IMR-90 (cell line): ENCODE measurements at regions not wholly inside any gene's neighbourhood (a gene's known extent, or its start where the extent isn't known, plus 50 kb on each side); places are given as distances from the start of the nearest gene placed in this dataset.

Experiments used
- ATAC-seq: fragments of 200-7000 bp; cut with Tn5 transposase; 2 replicates; pipeline ENCODE4 v1.9.1; 2020; ENCODE audit warnings: low read depth, mild to moderate bottlenecking, moderate library complexity
- BruUV-seq: library from RNA; stranded (reverse); fragments of 400-500 nt; replicated peaks from 2 replicates; lab custom pipeline; 2021; lab: Mats Ljungman, UMichigan
- CTCF ChIA-PET: fragments of 300-600 bp; formaldehyde crosslinking; extraction: SDS; loops from one replicate; lab custom pipeline; 2021; ENCODE audit warnings: antibody characterized with exemption; lab: Yijun Ruan, JAX
- POLR2A ChIA-PET: fragments of 300-600 bp; sonication (Branson Sonifier 250); formaldehyde crosslinking; loops from one replicate; lab custom pipeline; 2022; ENCODE audit warnings: antibody characterized with exemption; ENCODE audit not compliant: unreplicated experiment; lab: Charles Lee
- DNase-seq: peaks from one replicate; pipeline ENCODE4 v3.0.0; 2013
- H2AFZ ChIP-seq: replicated peaks from 2 replicates; pipeline ENCODE3; 2013; ENCODE audit warnings: low read length, mild to moderate bottlenecking; ENCODE audit not compliant: poor library complexity
- H2AK5ac ChIP-seq: 2 replicates; pipeline ENCODE4 v1.6.1; 2013; ENCODE audit warnings: low read depth, low read length, inconsistent platforms
- H2AK9ac ChIP-seq: replicated peaks from 2 replicates; pipeline ENCODE3; 2013; ENCODE audit warnings: mild to moderate bottlenecking, low read depth, low read length, moderate library complexity; ENCODE audit not compliant: poor library complexity
- H2BK120ac ChIP-seq: 2 replicates; pipeline ENCODE4 v1.6.1; 2013; ENCODE audit warnings: low read depth, low read length, inconsistent platforms
- H2BK15ac ChIP-seq: 3 replicates; pipeline ENCODE4 v1.6.1; 2013; ENCODE audit warnings: low read depth, low read length, inconsistent platforms
- H2BK20ac ChIP-seq: 2 replicates; pipeline ENCODE4 v1.6.1; 2013; ENCODE audit warnings: low read depth, mild to moderate bottlenecking, inconsistent platforms, low read length, moderate library complexity
- H2BK5ac ChIP-seq: 2 replicates; pipeline ENCODE4 v1.6.1; 2013; ENCODE audit warnings: mild to moderate bottlenecking, low read depth, low read length, inconsistent platforms; ENCODE audit not compliant: poor library complexity, severe bottlenecking
- H3K14ac ChIP-seq: replicated peaks from 2 replicates; pipeline ENCODE4 v1.6.1; 2013; ENCODE audit warnings: low read depth, low read length, inconsistent platforms
- H3K18ac ChIP-seq: 2 replicates; pipeline ENCODE4 v1.6.1; 2013; ENCODE audit warnings: low read depth, low read length, control low read depth
- H3K23ac ChIP-seq: 2 replicates; pipeline ENCODE4 v1.6.1; 2013; ENCODE audit warnings: low read depth, low read length, inconsistent platforms
- H3K27ac ChIP-seq: 2 replicates; pipeline ENCODE4 v1.5.1; 2013; ENCODE audit warnings: mild to moderate bottlenecking, control low read depth, low read length; ENCODE audit not compliant: insufficient read depth
- H3K27me3 ChIP-seq: 2 replicates; pipeline ENCODE4 v1.6.1; 2013; ENCODE audit warnings: low read length; ENCODE audit not compliant: control insufficient read depth, insufficient read depth
- H3K36me3 ChIP-seq: 2 replicates; pipeline ENCODE4 v1.6.1; 2013; ENCODE audit warnings: low read length, mixed read lengths; ENCODE audit not compliant: control insufficient read depth, insufficient read depth
- H3K4ac ChIP-seq: 2 replicates; pipeline ENCODE4 v1.6.1; 2013; ENCODE audit warnings: low read depth, low read length, inconsistent platforms
- H3K4me1 ChIP-seq: 2 replicates; pipeline ENCODE4 v1.6.1; 2013; ENCODE audit warnings: low read length, mixed read lengths; ENCODE audit not compliant: control insufficient read depth, insufficient read depth
- H3K4me2 ChIP-seq: 2 replicates; pipeline ENCODE4 v1.6.1; 2013; ENCODE audit warnings: low read depth, mild to moderate bottlenecking, control low read depth, low read length, moderate library complexity
- H3K4me3 ChIP-seq: 2 replicates; pipeline ENCODE4 v1.5.1; 2013; ENCODE audit warnings: low read depth, mild to moderate bottlenecking, control low read depth, low read length, moderate library complexity; ENCODE audit not compliant: insufficient read depth
- H3K56ac ChIP-seq: 2 replicates; pipeline ENCODE4 v1.6.1; 2013; ENCODE audit warnings: low read length, inconsistent platforms; ENCODE audit not compliant: insufficient read depth; ENCODE audit errors: extremely low read depth
- H3K79me1 ChIP-seq, 2 experiments: 2 replicates each; pipeline ENCODE4 v1.6.1; 2013; ENCODE audit warnings: low read length in 2 of 2, inconsistent platforms in 1 of 2, low read depth in 1 of 2
- H3K9ac ChIP-seq: 2 replicates; pipeline ENCODE4 v1.6.1; 2013; ENCODE audit warnings: low read depth, low read length, control low read depth
- H3K9me1 ChIP-seq: 2 replicates; pipeline ENCODE4 v1.6.1; 2013; ENCODE audit warnings: low read length, inconsistent platforms; ENCODE audit not compliant: insufficient read depth
- H3K9me3 ChIP-seq: 2 replicates; pipeline ENCODE4 v1.6.1; 2013; ENCODE audit warnings: low read length; ENCODE audit not compliant: control insufficient read depth, insufficient read depth
- H4K20me1 ChIP-seq: 2 replicates; pipeline ENCODE4 v1.6.1; 2013; ENCODE audit warnings: low read length, inconsistent platforms; ENCODE audit not compliant: insufficient read depth
- H4K5ac ChIP-seq: 2 replicates; pipeline ENCODE4 v1.6.1; 2013; ENCODE audit warnings: mild to moderate bottlenecking, low read depth, low read length, control low read depth
- H4K8ac ChIP-seq, 2 experiments: 2 replicates each; pipeline ENCODE4 v1.6.1; 2013; ENCODE audit warnings: low read depth in 2 of 2, low read length in 2 of 2, control low read depth in 1 of 2, inconsistent platforms in 1 of 2
- H4K91ac ChIP-seq: 2 replicates; pipeline ENCODE4 v1.6.1; 2013; ENCODE audit warnings: low read depth, low read length, inconsistent platforms; ENCODE audit not compliant: insufficient read depth
- CTCF ChIP-seq: conservative IDR thresholded peaks from 2 replicates; pipeline ENCODE4 v1.5.1; 2012; ENCODE audit warnings: mild to moderate bottlenecking, low read depth, low read length, improper control_type of control experiment
- ELK1 ChIP-seq: fragments of 150-350 bp; IDR thresholded peaks from 2 replicates; pipeline ENCODE4 v1.6.1; 2016; ENCODE audit warnings: low read depth, mild to moderate bottlenecking, low read length, moderate library complexity, borderline replicate concordance
- WGBS, 2 experiments: methylation state at CpG; one replicate each; pipeline versions ENCODE4 v1.1.5 to v1.1.7; 2013; ENCODE audit warnings: missing lambda C conversion rate in 2 of 2; ENCODE audit not compliant: insufficient read length in 1 of 2; ENCODE audit errors: extremely low coverage in 2 of 2; 5-methylcytosine and 5-hydroxymethylcytosine counted together
- dilution Hi-C: fragments of 300-500 bp; cut with HindIII; formaldehyde crosslinking; loops from one replicate; pipeline ENCODE4 v1.14.3; 2018; ENCODE audit warnings: low sequenced_read_pairs; ENCODE audit not compliant: unreplicated experiment
- in situ Hi-C: fragments of 300-500 bp; cut with MboI; formaldehyde crosslinking; loops from 3 replicates; pipeline ENCODE4 v1.14.3; 2019; ENCODE audit warnings: low sequenced_read_pairs, inconsistent platforms, mixed read lengths
- intact Hi-C: fragments of 100-400 bp; cut with micrococcal nuclease; formaldehyde crosslinking; loops from 2 replicates; pipeline ENCODE4 v1.10.0; 2022

GRCh38 chr2:43005245-43005974, 213.0 kb upstream of the HAAO start:
- Histone ChIP-seq H3K18ac (no peak overlapping the region), H3K79me1 (no peaks in the 10 kb centered on the region), H4K8ac (no peak overlapping the region), H3K4me1 (no peaks in the 10 kb centered on the region), H2BK5ac (no peak overlapping the region), H3K27ac (no peak overlapping the region), H3K23ac (no peak overlapping the region), H3K9me1 (peaks cover 3% of the 10 kb centered on the region; the same call in 1 of the 2 replicates), H4K5ac (no peak overlapping the region), H2AFZ (no peak overlapping the region), H2AK5ac (no peak overlapping the region), H3K4me2 (no peak overlapping the region), H4K20me1 (no peaks in the 10 kb centered on the region), H2BK120ac (no peak overlapping the region), H3K27me3 (no peaks in the 10 kb centered on the region), H2BK15ac (no peak overlapping the region), H4K91ac (no peak overlapping the region), H3K9me3 (peaks cover 3% of the 10 kb centered on the region; the same call in 1 of the 2 replicates), H3K36me3 (no peaks in the 10 kb centered on the region), H3K14ac (no peak overlapping the region), H3K4me3 (no peak overlapping the region), H3K4ac (no peak overlapping the region), H2AK9ac (no peak overlapping the region), H2BK20ac (no peak overlapping the region), H3K9ac (no peak overlapping the region), H3K56ac (no peak overlapping the region)
- no peak for TF ChIP-seq ELK1
- TF ChIP-seq CTCF, result no peak
- BruUV-seq, result no TSS peak
- 79% methylated on average over 5 of the region's 15 CpGs; no CpG with 5 or more reads in 1 of the 2 experiments for WGBS, 2 experiments
- intact Hi-C loops (no loop called here), in situ Hi-C loops (no loop called here), dilution Hi-C loops (no loop called here)
- POLR2A ChIA-PET, result interaction anchor here (0.7 kb wide), 1 partner anchor 19 kb away, joined by 3 read pairs; no protein-coding TSS in a partner anchor
- DNase-seq, result no peak
- CTCF ChIA-PET, result no interaction called here
- no peak for ATAC-seq
